Naive thymus-derived CD4-positive, alpha-beta T cell (primary cell): ENCODE measurements at regions not wholly inside any gene's neighbourhood (a gene's known extent, or its start where the extent isn't known, plus 50 kb on each side); places are given as distances from the start of the nearest gene placed in this dataset.
"Not testable (repeated sequence)": the region's sequence is repeated elsewhere in the genome, so short reads cannot be mapped to it uniquely, and the experiment has no call there.

ENCODE experiments used
- ATAC-seq: fragments of 150-1000 bp; cut with Tn5 transposase; 2 replicates; pipeline ENCODE4 v1.10.0; 2021; ENCODE audit warnings: mild to moderate bottlenecking, moderate library complexity
- CTCF ChIA-PET: fragments of 350-600 bp; sonication (Branson Sonifier 250); formaldehyde crosslinking; loops from one replicate; lab custom pipeline; 2021; ENCODE audit warnings: antibody characterized with exemption; lab: Charles Lee
- POLR2A ChIA-PET: fragments of 350-600 bp; sonication (Branson Sonifier 250); formaldehyde crosslinking; loops from one replicate; lab custom pipeline; 2021; ENCODE audit warnings: antibody characterized with exemption, inconsistent platforms; lab: Charles Lee
- DNase-seq, 9 donors: peaks; one replicate each; pipeline versions ENCODE4 v3.0.0 to v3.0.0-alpha.2; 2020 to 2022; ENCODE audit warnings: mixed read lengths in 1 of 9
- H3K27ac ChIP-seq: one replicate; pipeline ENCODE4 v1.7.0; 2013; ENCODE audit warnings: mild to moderate bottlenecking, low read depth, low read length, moderate library complexity
- H3K27me3 ChIP-seq, 2 donors: one replicate each; pipeline ENCODE4 v1.7.0; 2013; ENCODE audit warnings: low read length in 2 of 2, mild to moderate bottlenecking in 2 of 2, moderate library complexity in 2 of 2; ENCODE audit not compliant: control insufficient read depth in 2 of 2, insufficient read depth in 2 of 2
- H3K36me3 ChIP-seq, 3 experiments: 1 replicate in 2 of 3; 2 replicates in 1 of 3; pipeline ENCODE4 v1.7.0; 2013; ENCODE audit warnings: low read length in 3 of 3, mild to moderate bottlenecking in 3 of 3, moderate library complexity in 1 of 3; ENCODE audit not compliant: insufficient read depth in 3 of 3, control insufficient read depth in 2 of 3
- H3K4me1 ChIP-seq, 2 donors: one replicate each; pipeline ENCODE4 v1.7.0; 2013; ENCODE audit warnings: low read length in 2 of 2, mild to moderate bottlenecking in 2 of 2, moderate library complexity in 1 of 2; ENCODE audit not compliant: control insufficient read depth in 2 of 2, insufficient read depth in 2 of 2
- H3K4me3 ChIP-seq: 2 replicates; pipeline ENCODE4 v1.7.0; 2013; ENCODE audit warnings: mild to moderate bottlenecking, low read length
- H3K9me3 ChIP-seq, 3 experiments: 1 replicate in 2 of 3; 2 replicates in 1 of 3; pipeline ENCODE4 v1.7.0; 2013; ENCODE audit warnings: low read length in 3 of 3; ENCODE audit not compliant: control insufficient read depth in 2 of 3
- H3K27ac Mint-ChIP-seq, 9 donors: one replicate each; pipeline ENCODE4 v1.8.0; 2020 to 2022; ENCODE audit warnings: mixed read lengths in 9 of 9, mild to moderate bottlenecking in 8 of 9, moderate library complexity in 5 of 9, inconsistent platforms in 2 of 9
- H3K27me3 Mint-ChIP-seq, 5 donors: one replicate each; pipeline ENCODE4 v1.8.0; 2021 to 2022; ENCODE audit warnings: mixed read lengths in 5 of 5, mild to moderate bottlenecking in 1 of 5
- H3K36me3 Mint-ChIP-seq, 5 donors: one replicate each; pipeline ENCODE4 v1.8.0; 2020 to 2022; ENCODE audit warnings: mixed read lengths in 5 of 5, mild to moderate bottlenecking in 3 of 5, inconsistent platforms in 1 of 5
- H3K4me1 Mint-ChIP-seq, 7 donors: one replicate each; pipeline ENCODE4 v1.8.0; 2020 to 2022; ENCODE audit warnings: mixed read lengths in 7 of 7, mild to moderate bottlenecking in 3 of 7, inconsistent platforms in 1 of 7
- H3K4me3 Mint-ChIP-seq, 10 donors: one replicate each; pipeline ENCODE4 v1.8.0; 2020 to 2022; ENCODE audit warnings: mild to moderate bottlenecking in 10 of 10, mixed read lengths in 10 of 10, moderate library complexity in 6 of 10, inconsistent platforms in 2 of 10
- H3K9me3 Mint-ChIP-seq, 11 donors: one replicate each; pipeline ENCODE4 v1.8.0; 2020 to 2022; ENCODE audit warnings: mixed read lengths in 11 of 11, mild to moderate bottlenecking in 4 of 11, inconsistent platforms in 1 of 11, moderate library complexity in 1 of 11
- intact Hi-C, 2 donors: fragments of 100-400 bp; cut with micrococcal nuclease; formaldehyde crosslinking; loops; one replicate each; pipeline ENCODE4 v1.15.1; 2023

DNA sequence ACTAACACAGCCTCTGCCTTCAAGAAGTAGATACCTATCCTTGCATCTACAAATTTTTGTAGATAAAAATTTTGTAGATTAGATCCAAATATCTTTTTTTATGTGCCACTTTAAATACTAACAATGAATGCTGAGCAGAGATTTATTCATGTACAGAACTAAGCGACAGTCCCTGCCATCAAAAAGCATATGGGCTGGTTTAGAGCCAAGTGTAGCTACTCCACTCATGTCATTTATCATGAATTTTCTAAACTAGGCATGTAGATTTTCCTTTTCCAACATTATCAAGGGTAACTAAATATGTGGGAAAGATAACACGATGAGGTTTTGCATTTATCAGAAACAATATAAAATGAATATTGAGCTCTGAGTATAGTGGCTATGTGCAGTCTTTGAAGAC, 857.5 kb downstream of the XPNPEP1 start:
- Mint-ChIP-seq H3K27me3 (no peaks in the 10 kb centered on the region), H3K27ac (no peak overlapping the region), H3K9me3 (peaks cover 0 to 32% (median 6%) of the 10 kb centered on the region in 11 donors), H3K4me1 (no peaks in the 10 kb centered on the region), H3K4me3 (no peak overlapping the region), H3K36me3 (no peaks in the 10 kb centered on the region)
- Histone ChIP-seq H3K27ac (no peak overlapping the region), H3K36me3 (no peaks in the 10 kb centered on the region), H3K27me3 (no peaks in the 10 kb centered on the region), H3K4me1 (no peaks in the 10 kb centered on the region), H3K4me3 (no peak overlapping the region), H3K9me3 (no peaks in the 10 kb centered on the region)
- ATAC-seq (no peak), DNase-seq (no peak)
- POLR2A ChIA-PET: no interaction called here
- CTCF ChIA-PET: no interaction called here
- intact Hi-C loops: no loop called here

DNA sequence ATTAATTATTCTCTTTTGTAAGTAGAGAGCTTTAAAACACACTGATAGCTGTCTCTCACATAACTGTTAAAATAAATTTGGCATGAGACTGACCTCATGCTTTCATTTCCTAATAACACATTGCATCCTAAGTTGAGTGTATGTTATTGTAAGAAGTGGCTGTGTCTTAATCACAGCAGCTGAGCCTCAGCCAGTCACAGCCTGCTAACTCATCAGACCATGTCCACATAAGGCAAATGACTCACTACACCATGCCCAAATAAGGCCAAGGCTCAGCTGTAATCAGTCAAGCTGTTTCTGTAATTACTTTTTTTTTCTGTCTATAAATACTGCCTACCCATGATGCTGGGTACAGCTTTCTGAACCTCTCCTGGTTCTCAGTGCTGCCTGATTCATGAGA, 860.9 kb downstream of the XPNPEP1 start:
- Mint-ChIP-seq H3K4me1 (no peaks in the 10 kb centered on the region), H3K27ac (no peak overlapping the region), H3K27me3 (no peaks in the 10 kb centered on the region), H3K36me3 (no peaks in the 10 kb centered on the region), H3K9me3 (peaks cover 0 to 14% (median 3%) of the 10 kb centered on the region in 11 donors), H3K4me3 (no peak overlapping the region)
- Histone ChIP-seq H3K9me3 (no peaks in the 10 kb centered on the region), H3K36me3 (no peaks in the 10 kb centered on the region), H3K4me3 (no peak overlapping the region), H3K4me1 (no peaks in the 10 kb centered on the region), H3K27me3 (no peaks in the 10 kb centered on the region), H3K27ac (no peak overlapping the region)
- ChIA-PET POLR2A (no interaction called here), CTCF (no interaction called here)
- DNase-seq: no peak
- ATAC-seq: no peak
- intact Hi-C loops: no loop called here

DNA sequence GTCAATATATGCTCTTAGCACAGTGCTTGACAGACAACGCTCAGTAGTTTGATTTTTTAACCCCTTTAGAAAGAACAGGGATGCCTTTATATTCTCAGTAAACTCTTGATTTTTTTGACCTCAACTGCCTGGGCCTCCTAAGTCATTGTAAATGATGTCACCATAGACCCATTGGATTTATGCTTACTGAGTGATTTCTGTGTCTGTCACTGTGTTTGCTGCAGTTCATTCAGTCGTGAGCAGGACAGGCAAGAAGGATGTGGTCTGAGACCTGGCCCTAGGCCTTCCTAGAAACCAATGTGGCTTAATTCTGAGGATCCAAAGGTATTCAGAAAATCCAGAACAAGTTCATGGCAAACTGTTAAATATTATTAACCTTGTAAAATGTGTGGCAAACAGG, 868.1 kb downstream of the XPNPEP1 start:
- intact Hi-C loops: no loop called here
- POLR2A ChIA-PET: no interaction called here

DNA sequence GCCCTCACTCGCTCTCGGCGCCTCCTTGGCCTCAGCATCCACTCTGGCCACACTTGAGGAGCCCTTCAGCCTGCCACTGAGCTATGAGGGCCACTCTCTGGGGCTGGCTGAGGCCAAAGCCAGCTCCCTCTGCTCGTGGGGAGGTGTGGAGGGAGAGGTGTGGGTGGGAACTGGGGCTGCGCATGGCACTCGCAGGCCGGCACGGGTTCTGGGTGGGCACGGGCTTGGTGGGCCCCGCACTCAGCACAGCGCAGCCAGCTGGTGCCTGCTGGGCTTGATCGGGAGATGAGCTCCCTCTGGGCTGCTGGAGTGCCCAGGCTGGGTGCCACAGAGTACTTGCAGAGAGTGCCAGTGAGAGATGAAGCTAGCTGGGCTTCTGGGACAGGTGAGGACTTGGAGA, 875.5 kb downstream of the XPNPEP1 start:
- no peaks in the 10 kb centered on the region for H3K4me1 ChIP-seq
- H3K36me3 ChIP-seq: no peaks in the 10 kb centered on the region
- Mint-ChIP-seq H3K4me3 (no peak overlapping the region), H3K9me3 (peaks cover 0 to 15% (median 8%) of the 10 kb centered on the region in 11 donors), H3K4me1 (no peaks in the 10 kb centered on the region), H3K27ac (no peak overlapping the region), H3K36me3 (no peaks in the 10 kb centered on the region), H3K27me3 (no peaks in the 10 kb centered on the region)
- no peak overlapping the region for H3K27ac ChIP-seq
- ChIA-PET CTCF (no interaction called here), POLR2A (no interaction called here)
- H3K4me3 ChIP-seq: no peak overlapping the region
- no peak for DNase-seq
- no peaks in the 10 kb centered on the region for H3K27me3 ChIP-seq
- ATAC-seq: no peak
- no peaks in the 10 kb centered on the region for H3K9me3 ChIP-seq
- intact Hi-C loops: no loop called here

More for the DNA sequence above, 868.1 kb downstream of the XPNPEP1 start:
- Histone ChIP-seq H3K36me3 (no peaks in the 10 kb centered on the region), H3K9me3 (no peaks in the 10 kb centered on the region), H3K27ac (no peak overlapping the region), H3K4me3 (no peak overlapping the region), H3K4me1 (no peaks in the 10 kb centered on the region), H3K27me3 (no peaks in the 10 kb centered on the region)
- Mint-ChIP-seq H3K27ac (no peak overlapping the region), H3K9me3 (peaks cover 0 to 6% (median 0%) of the 10 kb centered on the region in 11 donors), H3K27me3 (no peaks in the 10 kb centered on the region), H3K4me3 (no peak overlapping the region), H3K4me1 (no peaks in the 10 kb centered on the region), H3K36me3 (no peaks in the 10 kb centered on the region)
- no peak for DNase-seq
- no peak for ATAC-seq
- CTCF ChIA-PET: no interaction called here

DNA sequence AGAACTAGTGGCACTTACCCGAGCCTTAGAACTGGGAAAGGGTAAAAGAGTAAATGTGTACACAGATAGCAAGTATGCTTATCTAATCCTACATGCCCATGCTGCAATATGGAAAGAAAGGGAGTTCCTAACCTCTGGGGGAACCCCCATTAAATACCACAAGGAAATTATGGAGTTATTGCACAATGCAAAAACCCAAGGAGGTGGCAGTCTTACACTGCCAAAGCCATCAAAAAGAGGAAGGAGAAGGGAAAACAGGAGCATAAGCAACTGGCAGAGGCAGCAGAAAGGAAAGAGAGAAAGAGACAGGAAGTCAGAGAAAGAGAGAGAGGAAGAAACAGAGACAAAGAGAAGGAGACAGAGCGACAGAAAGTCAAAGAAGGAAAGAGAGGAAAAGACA, 876.9 kb downstream of the XPNPEP1 start:
- H3K4me1 ChIP-seq, H3K4me3 ChIP-seq, H3K9me3 ChIP-seq, POLR2A ChIA-PET, H3K4me1 Mint-ChIP-seq, H3K27me3 ChIP-seq, H3K27me3 Mint-ChIP-seq, CTCF ChIA-PET, intact Hi-C loops, H3K27ac ChIP-seq, H3K27ac Mint-ChIP-seq, H3K36me3 Mint-ChIP-seq, ATAC-seq, H3K4me3 Mint-ChIP-seq, DNase-seq, H3K36me3 ChIP-seq: not testable (repeated sequence)
- peaks cover 0 to 24% (median 10%) of the 10 kb centered on the region in 11 donors for H3K9me3 Mint-ChIP-seq

DNA sequence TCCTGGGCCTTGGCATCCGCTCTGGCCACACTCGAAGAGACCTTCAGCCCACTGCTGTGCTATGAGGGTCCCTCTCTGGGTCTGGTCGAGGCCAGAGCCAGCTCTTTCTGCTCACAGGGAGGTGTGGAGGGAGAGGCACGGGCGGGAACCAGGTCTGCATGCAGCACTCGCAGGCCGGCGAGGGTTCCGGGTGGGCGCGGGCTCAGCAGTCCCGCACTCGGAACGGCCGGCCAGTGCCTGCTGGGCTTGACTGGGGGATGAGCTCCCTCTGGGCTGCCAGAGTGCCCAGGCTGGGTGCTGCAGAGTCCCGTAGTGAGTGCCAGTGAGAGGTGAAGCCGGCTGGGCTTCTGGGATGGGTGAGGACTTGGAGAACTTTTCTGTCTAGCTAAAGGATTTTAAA, 882.7 kb downstream of the XPNPEP1 start:
- peaks cover 0 to 5% (median 0%) of the 10 kb centered on the region in 3 experiments for H3K9me3 ChIP-seq
- DNase-seq: no peak
- H3K4me1 ChIP-seq: no peaks in the 10 kb centered on the region
- CTCF ChIA-PET: no interaction called here
- no peaks in the 10 kb centered on the region for H3K27me3 ChIP-seq
- Mint-ChIP-seq H3K27ac (no peak overlapping the region), H3K9me3 (peaks cover 0 to 25% (median 5%) of the 10 kb centered on the region in 11 donors), H3K4me3 (no peak overlapping the region), H3K27me3 (no peaks in the 10 kb centered on the region), H3K36me3 (no peaks in the 10 kb centered on the region), H3K4me1 (no peaks in the 10 kb centered on the region)
- POLR2A ChIA-PET: no interaction called here
- intact Hi-C loops: no loop called here
- H3K27ac ChIP-seq: no peak overlapping the region
- no peaks in the 10 kb centered on the region for H3K36me3 ChIP-seq
- no peak overlapping the region for H3K4me3 ChIP-seq
- no peak for ATAC-seq

DNA sequence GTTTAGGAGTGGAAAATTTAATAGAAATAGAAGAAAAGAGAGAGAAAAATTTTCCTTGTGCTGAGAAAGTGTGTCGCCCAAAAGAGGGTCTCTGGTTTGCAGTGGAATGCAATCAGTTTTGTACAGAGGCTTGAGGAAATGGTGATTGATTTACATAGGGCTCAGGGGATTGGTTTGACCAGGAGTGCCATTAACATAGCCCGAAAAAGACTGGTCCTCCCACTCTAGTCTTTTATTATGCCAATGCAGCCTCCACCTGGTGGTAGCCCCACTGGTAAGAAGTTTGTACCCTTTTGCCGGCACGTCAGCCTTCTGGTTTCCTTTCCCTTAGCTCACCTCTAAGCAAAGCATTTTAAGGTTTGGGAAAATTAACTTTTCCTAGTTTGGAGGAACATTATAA, 885.3 kb downstream of the XPNPEP1 start:
- Histone ChIP-seq H3K36me3 (no peaks in the 10 kb centered on the region), H3K27ac (no peak overlapping the region), H3K27me3 (no peaks in the 10 kb centered on the region), H3K4me3 (no peak overlapping the region), H3K4me1 (no peaks in the 10 kb centered on the region), H3K9me3 (peaks cover 0 to 5% (median 0%) of the 10 kb centered on the region in 3 experiments)
- ChIA-PET CTCF (no interaction called here), POLR2A (no interaction called here)
- Mint-ChIP-seq H3K27ac (no peak overlapping the region), H3K36me3 (no peaks in the 10 kb centered on the region), H3K4me1 (no peaks in the 10 kb centered on the region), H3K27me3 (no peaks in the 10 kb centered on the region), H3K4me3 (no peak overlapping the region), H3K9me3 (peaks cover 0 to 24% (median 2%) of the 10 kb centered on the region in 11 donors)
- intact Hi-C loops: no loop called here
- DNase-seq (no peak), ATAC-seq (no peak)
